Neural progenitor cell (in vitro differentiated cells): ENCODE measurements at regions not wholly inside any gene's neighbourhood (a gene's known extent, or its start where the extent isn't known, plus 50 kb on each side); places are given as distances from the start of the nearest gene placed in this dataset.

Experiments used
- EZH2 ChIP-seq: fragments of 200-600 bp; sonication (generic); IDR thresholded peaks from 2 replicates; pipeline ENCODE4 v1.6.1; 2017; ENCODE audit warnings: antibody characterized with exemption, mild to moderate bottlenecking, moderate library complexity
- EZH2phosphoT487 ChIP-seq: fragments of 200-600 bp; sonication (generic); IDR thresholded peaks from 2 replicates; pipeline ENCODE4 v1.6.1; 2017; ENCODE audit warnings: antibody characterized with exemption
- TF ChIP-seq, protein P1 (sequence below): fragments of 200-600 bp; sonication (generic); IDR thresholded peaks from 2 replicates; pipeline ENCODE4 v1.5.1; 2017; ENCODE audit warnings: antibody characterized with exemption, mild to moderate bottlenecking

DNA sequence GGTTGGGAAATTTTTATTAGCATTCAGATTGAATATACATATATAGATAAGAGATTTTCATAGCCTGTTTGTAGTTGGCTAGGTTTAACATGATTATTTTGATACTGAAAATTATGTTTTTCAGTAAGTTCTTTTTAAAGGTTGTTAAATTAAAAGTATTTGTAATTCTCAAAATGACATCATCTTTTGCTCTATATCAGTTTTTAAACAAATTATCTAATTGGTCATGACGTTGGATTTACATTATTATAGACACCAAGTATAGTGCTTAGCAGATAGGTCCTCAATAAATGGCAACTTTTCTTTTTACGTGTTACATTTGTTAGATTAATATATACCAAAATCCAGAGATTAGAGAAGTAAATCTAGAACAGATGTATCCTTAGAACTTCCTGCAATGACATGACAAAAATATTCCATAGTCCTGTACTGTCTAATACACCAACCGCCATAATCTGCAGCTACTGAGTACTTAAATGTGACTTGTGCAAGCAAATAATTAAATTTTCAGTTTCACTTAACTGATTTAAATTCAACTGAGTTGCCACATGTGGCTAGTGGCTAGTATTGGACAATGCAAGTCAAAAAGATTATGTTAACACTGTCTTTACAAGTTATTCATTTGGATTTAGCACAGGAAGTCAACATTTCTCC lies 1613.1 kb upstream of the TENM3 start:
- TF ChIP-seq, protein P1, sequence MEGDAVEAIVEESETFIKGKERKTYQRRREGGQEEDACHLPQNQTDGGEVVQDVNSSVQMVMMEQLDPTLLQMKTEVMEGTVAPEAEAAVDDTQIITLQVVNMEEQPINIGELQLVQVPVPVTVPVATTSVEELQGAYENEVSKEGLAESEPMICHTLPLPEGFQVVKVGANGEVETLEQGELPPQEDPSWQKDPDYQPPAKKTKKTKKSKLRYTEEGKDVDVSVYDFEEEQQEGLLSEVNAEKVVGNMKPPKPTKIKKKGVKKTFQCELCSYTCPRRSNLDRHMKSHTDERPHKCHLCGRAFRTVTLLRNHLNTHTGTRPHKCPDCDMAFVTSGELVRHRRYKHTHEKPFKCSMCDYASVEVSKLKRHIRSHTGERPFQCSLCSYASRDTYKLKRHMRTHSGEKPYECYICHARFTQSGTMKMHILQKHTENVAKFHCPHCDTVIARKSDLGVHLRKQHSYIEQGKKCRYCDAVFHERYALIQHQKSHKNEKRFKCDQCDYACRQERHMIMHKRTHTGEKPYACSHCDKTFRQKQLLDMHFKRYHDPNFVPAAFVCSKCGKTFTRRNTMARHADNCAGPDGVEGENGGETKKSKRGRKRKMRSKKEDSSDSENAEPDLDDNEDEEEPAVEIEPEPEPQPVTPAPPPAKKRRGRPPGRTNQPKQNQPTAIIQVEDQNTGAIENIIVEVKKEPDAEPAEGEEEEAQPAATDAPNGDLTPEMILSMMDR: no peak
- no peak for TF ChIP-seq EZH2phosphoT487
- no peak for TF ChIP-seq EZH2
